GM12878 (cell line): ENCODE measurements at regions not wholly inside any gene's neighbourhood (a gene's known extent, or its start where the extent isn't known, plus 50 kb on each side); places are given as distances from the start of the nearest gene placed in this dataset.

Source experiments
- ATAC-seq: fragments of 200-7000 bp; cut with Tn5 transposase; 3 replicates; pipeline ENCODE4 v1.9.1; 2020; ENCODE audit warnings: mild to moderate bottlenecking, moderate library complexity
- BruUV-seq: library from RNA; stranded (reverse); fragments of 400-500 nt; replicated peaks from 2 replicates; lab custom pipeline; 2021; lab: Mats Ljungman, UMichigan
- CTCF ChIA-PET: fragments of 300-600 bp; sonication (Branson Sonifier 250); formaldehyde crosslinking; extraction: SDS; loops from one replicate; lab custom pipeline; 2021; ENCODE audit warnings: inconsistent platforms; lab: Yijun Ruan, JAX
- POLR2A ChIA-PET: fragments of 350-600 bp; formaldehyde crosslinking; extraction: SDS; loops from one replicate; lab custom pipeline; 2021; ENCODE audit warnings: inconsistent platforms; lab: Charles Lee
- RAD21 ChIA-PET: fragments of 300-600 bp; sonication (Branson Sonifier 250); formaldehyde crosslinking; loops from one replicate; lab custom pipeline; 2023; ENCODE audit warnings: antibody characterized with exemption; ENCODE audit not compliant: unreplicated experiment; lab: Charles Lee
- SMC1A ChIA-PET: fragments of 300-600 bp; sonication (Branson Sonifier 250); formaldehyde crosslinking; loops from one replicate; lab custom pipeline; 2023; ENCODE audit not compliant: unreplicated experiment, uncharacterized antibody; lab: Charles Lee
- DNase-seq: peaks from one replicate; pipeline ENCODE4 v3.0.0-alpha.2; 2011; ENCODE audit warnings: low read depth, low spot score
- FAIRE-seq: peaks from 3 replicates; lab custom pipeline; 2011; peaks lifted over from hg19 to GRCh38; lab: Jason Lieb, UNC
- H2AFZ ChIP-seq: 2 replicates; pipeline ENCODE4 v1.6.0; 2011; ENCODE audit warnings: low read depth, low read length, control low read depth; ENCODE audit not compliant: control insufficient read depth
- H3K27ac ChIP-seq: 2 replicates; pipeline ENCODE4 v1.5.1; 2011; ENCODE audit warnings: control low read depth; ENCODE audit not compliant: control insufficient read depth, insufficient read depth
- H3K27me3 ChIP-seq, 2 experiments: replicated peaks in 1 of 2; 2 replicates each; pipeline versions ENCODE4 v1.6.0 to v1.6.1; 2011; ENCODE audit warnings: low read length in 1 of 2; ENCODE audit not compliant: control insufficient read depth in 2 of 2, insufficient read depth in 2 of 2
- H3K36me3 ChIP-seq, 2 experiments: 2 replicates each; pipeline ENCODE4 v1.5.1; 2011; ENCODE audit warnings: low read length in 1 of 2; ENCODE audit not compliant: control insufficient read depth in 2 of 2, insufficient read depth in 2 of 2
- H3K4me1 ChIP-seq: 2 replicates; pipeline ENCODE4 v1.6.1; 2011; ENCODE audit warnings: mild to moderate bottlenecking, low read length, moderate library complexity, mixed read lengths; ENCODE audit not compliant: control insufficient read depth, insufficient read depth
- H3K4me2 ChIP-seq: 2 replicates; pipeline ENCODE4 v1.6.0; 2011; ENCODE audit warnings: control low read depth; ENCODE audit not compliant: control insufficient read depth, insufficient read depth
- H3K4me3 ChIP-seq: fragments of 200-600 bp; sonication (generic); 2 replicates; pipeline ENCODE4 v1.5.1; 2016
- H3K79me2 ChIP-seq: 2 replicates; pipeline ENCODE4 v1.6.0; 2011; ENCODE audit warnings: low read length; ENCODE audit not compliant: control insufficient read depth, insufficient read depth
- H3K9ac ChIP-seq: 2 replicates; pipeline ENCODE4 v1.8.0; 2011; ENCODE audit warnings: low read length, control low read depth, mixed read lengths; ENCODE audit not compliant: control insufficient read depth, insufficient read depth
- H3K9me3 ChIP-seq: replicated peaks from 3 replicates; pipeline ENCODE4 v1.5.1; 2011; ENCODE audit warnings: mild to moderate bottlenecking, low read length; ENCODE audit not compliant: control insufficient read depth, insufficient read depth
- H4K20me1 ChIP-seq: 2 replicates; pipeline ENCODE4 v1.6.0; 2011; ENCODE audit not compliant: control insufficient read depth, insufficient read depth
- ATF3 ChIP-seq: IDR thresholded peaks from 2 replicates; pipeline ENCODE4 v1.6.1; 2011; ENCODE audit warnings: low read depth, mild to moderate bottlenecking, low read length, moderate library complexity, borderline replicate concordance; ENCODE audit errors: extremely low read depth
- ATF7 ChIP-seq: fragments of 450-650 bp; IDR thresholded peaks from 2 replicates; pipeline ENCODE4 v1.6.1; 2016; ENCODE audit warnings: low read depth, mild to moderate bottlenecking
- HDGF ChIP-seq: fragments of 450-650 bp; IDR thresholded peaks from 2 replicates; pipeline ENCODE4 v1.6.1; 2016; ENCODE audit warnings: antibody characterized with exemption
- LARP7 ChIP-seq: fragments of 450-650 bp; IDR thresholded peaks from 2 replicates; pipeline ENCODE4 v1.6.1; 2017; ENCODE audit warnings: mild to moderate bottlenecking
- MTA2 ChIP-seq: fragments of 450-650 bp; IDR thresholded peaks from 2 replicates; pipeline ENCODE4 v1.6.1; 2016; ENCODE audit warnings: low read depth, mild to moderate bottlenecking, moderate library complexity
- MXI1 ChIP-seq: fragments of 150-350 bp; IDR thresholded peaks from 2 replicates; pipeline ENCODE4 v1.6.1; 2011; ENCODE audit warnings: low read depth, mild to moderate bottlenecking, inconsistent platforms, low read length, improper control_type of control experiment
- NBN ChIP-seq: fragments of 450-650 bp; IDR thresholded peaks from 2 replicates; pipeline ENCODE4 v1.6.1; 2016
- NFYA ChIP-seq: IDR thresholded peaks from 2 replicates; pipeline ENCODE4 v1.6.1; 2011; ENCODE audit warnings: low read depth, mild to moderate bottlenecking, low read length, improper control_type of control experiment, borderline replicate concordance
- RAD51 ChIP-seq: fragments of 450-650 bp; IDR thresholded peaks from 2 replicates; pipeline ENCODE4 v1.6.1; 2016; ENCODE audit warnings: moderate library complexity, mild to moderate bottlenecking, inconsistent platforms
- SMAD5 ChIP-seq: IDR thresholded peaks from 2 replicates; pipeline ENCODE4 v1.6.1; 2016; ENCODE audit warnings: antibody characterized with exemption, low read depth
- TBL1XR1 ChIP-seq: IDR thresholded peaks from 2 replicates; pipeline ENCODE4 v1.6.1; 2012; ENCODE audit warnings: low read depth, low read length, improper control_type of control experiment
- TCF12 ChIP-seq: IDR thresholded peaks from 2 replicates; pipeline ENCODE4 v1.6.1; 2011; ENCODE audit warnings: low read depth, mild to moderate bottlenecking, low read length
- ZBED1 ChIP-seq: IDR thresholded peaks from 2 replicates; pipeline ENCODE4 v1.6.1; 2016; ENCODE audit warnings: borderline replicate concordance
- ZNF384 ChIP-seq: IDR thresholded peaks from 2 replicates; pipeline ENCODE4 v1.6.1; 2012; ENCODE audit warnings: low read depth, mild to moderate bottlenecking, low read length, improper control_type of control experiment, borderline replicate concordance
- WGBS: methylation state at CpG from one replicate; pipeline ENCODE4 v1.1.6; 2016; ENCODE audit warnings: low lambda C conversion rate; ENCODE audit not compliant: insufficient replicate concordance, insufficient coverage; ENCODE audit errors: missing lambda C conversion rate; 5-methylcytosine and 5-hydroxymethylcytosine counted together
- in situ Hi-C: fragments of 300-500 bp; cut with MboI; formaldehyde crosslinking; loops from 9 replicates; pipeline ENCODE4 v1.14.3; 2018; ENCODE audit warnings: mixed read lengths
- intact Hi-C: fragments of 100-400 bp; cut with micrococcal nuclease; formaldehyde crosslinking; loops from one replicate; pipeline ENCODE4 v1.14.2; 2022; ENCODE audit not compliant: unreplicated experiment
- TF ChIP-seq, protein P1 (sequence below): fragments of 450-650 bp; IDR thresholded peaks from 2 replicates; pipeline ENCODE4 v1.6.1; 2016; ENCODE audit warnings: mild to moderate bottlenecking
- TF ChIP-seq, protein P2 (sequence below): fragments of 450-650 bp; IDR thresholded peaks from 2 replicates; pipeline ENCODE4 v1.6.1; 2018; ENCODE audit warnings: mild to moderate bottlenecking, low read depth, moderate library complexity; ENCODE audit not compliant: partially characterized antibody

GRCh38 chr5:124102486-124102885, 590.5 kb downstream of the CSNK1G3 start:
- CTCF ChIA-PET = no interaction called here

DNA sequence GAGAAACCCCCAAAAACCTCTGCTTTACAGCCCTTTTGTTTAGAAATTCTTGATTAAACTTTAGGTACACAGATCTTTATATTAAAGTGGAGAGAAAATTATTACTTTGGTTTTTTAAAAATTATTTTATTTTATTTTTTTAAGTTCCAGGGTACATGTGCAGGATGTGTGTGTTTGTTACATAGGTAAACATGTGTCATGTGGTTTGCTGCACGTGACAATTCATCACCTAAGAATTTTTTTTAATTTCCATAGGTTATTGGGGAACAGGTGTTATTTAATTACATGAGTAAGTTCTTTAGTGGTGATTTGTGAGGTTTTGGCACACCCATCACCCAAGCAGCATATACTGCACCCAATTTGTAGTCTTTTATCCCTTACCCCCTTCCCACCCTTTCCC, 581.7 kb downstream of the CSNK1G3 start:
- intact Hi-C loops = no loop called here
- FAIRE-seq (no peak), ATAC-seq (no peak), DNase-seq (no peak)
- RAD21 ChIA-PET = no interaction called here
- no peak overlapping the region for H3K4me3 ChIP-seq
- POLR2A ChIA-PET = no interaction called here
- no peaks in the 10 kb centered on the region for H3K79me2 ChIP-seq
- CTCF ChIA-PET = interaction anchor here (0.6 kb wide), 1 partner anchor 558 kb away, joined by 4 read pairs; no protein-coding TSS in a partner anchor
- in situ Hi-C loops = no loop called here
- SMC1A ChIA-PET = no interaction called here
- no peak overlapping the region for H2AFZ ChIP-seq
- H4K20me1 ChIP-seq = no peaks in the 10 kb centered on the region
- no peak overlapping the region for H3K4me2 ChIP-seq
- no peaks in the 10 kb centered on the region for H3K9me3 ChIP-seq
- 12% methylated on average over 1 of the region's 1 CpG for WGBS
- H3K4me1 ChIP-seq = no peaks in the 10 kb centered on the region
- H3K9ac ChIP-seq = no peak overlapping the region
- H3K36me3 ChIP-seq = no peaks in the 10 kb centered on the region
- no peaks in the 10 kb centered on the region for H3K27me3 ChIP-seq
- no peak overlapping the region for H3K27ac ChIP-seq
- no TSS peak for BruUV-seq
- no peak for TF ChIP-seq NFYA
- TF ChIP-seq, protein P1, sequence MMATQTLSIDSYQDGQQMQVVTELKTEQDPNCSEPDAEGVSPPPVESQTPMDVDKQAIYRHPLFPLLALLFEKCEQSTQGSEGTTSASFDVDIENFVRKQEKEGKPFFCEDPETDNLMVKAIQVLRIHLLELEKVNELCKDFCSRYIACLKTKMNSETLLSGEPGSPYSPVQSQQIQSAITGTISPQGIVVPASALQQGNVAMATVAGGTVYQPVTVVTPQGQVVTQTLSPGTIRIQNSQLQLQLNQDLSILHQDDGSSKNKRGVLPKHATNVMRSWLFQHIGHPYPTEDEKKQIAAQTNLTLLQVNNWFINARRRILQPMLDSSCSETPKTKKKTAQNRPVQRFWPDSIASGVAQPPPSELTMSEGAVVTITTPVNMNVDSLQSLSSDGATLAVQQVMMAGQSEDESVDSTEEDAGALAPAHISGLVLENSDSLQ = no peak
- TF ChIP-seq LARP7 = no peak
- no peak for TF ChIP-seq MTA2
- no peak for TF ChIP-seq HDGF
- TF ChIP-seq TCF12 = no peak
- TF ChIP-seq TBL1XR1 = no peak
- TF ChIP-seq, protein P2, sequence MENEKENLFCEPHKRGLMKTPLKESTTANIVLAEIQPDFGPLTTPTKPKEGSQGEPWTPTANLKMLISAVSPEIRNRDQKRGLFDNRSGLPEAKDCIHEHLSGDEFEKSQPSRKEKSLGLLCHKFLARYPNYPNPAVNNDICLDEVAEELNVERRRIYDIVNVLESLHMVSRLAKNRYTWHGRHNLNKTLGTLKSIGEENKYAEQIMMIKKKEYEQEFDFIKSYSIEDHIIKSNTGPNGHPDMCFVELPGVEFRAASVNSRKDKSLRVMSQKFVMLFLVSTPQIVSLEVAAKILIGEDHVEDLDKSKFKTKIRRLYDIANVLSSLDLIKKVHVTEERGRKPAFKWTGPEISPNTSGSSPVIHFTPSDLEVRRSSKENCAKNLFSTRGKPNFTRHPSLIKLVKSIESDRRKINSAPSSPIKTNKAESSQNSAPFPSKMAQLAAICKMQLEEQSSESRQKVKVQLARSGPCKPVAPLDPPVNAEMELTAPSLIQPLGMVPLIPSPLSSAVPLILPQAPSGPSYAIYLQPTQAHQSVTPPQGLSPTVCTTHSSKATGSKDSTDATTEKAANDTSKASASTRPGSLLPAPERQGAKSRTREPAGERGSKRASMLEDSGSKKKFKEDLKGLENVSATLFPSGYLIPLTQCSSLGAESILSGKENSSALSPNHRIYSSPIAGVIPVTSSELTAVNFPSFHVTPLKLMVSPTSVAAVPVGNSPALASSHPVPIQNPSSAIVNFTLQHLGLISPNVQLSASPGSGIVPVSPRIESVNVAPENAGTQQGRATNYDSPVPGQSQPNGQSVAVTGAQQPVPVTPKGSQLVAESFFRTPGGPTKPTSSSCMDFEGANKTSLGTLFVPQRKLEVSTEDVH = no peak

More at GRCh38 chr5:124102486-124102885, 590.5 kb downstream of the CSNK1G3 start:
- Histone ChIP-seq H3K79me2 (no peaks in the 10 kb centered on the region), H4K20me1 (no peaks in the 10 kb centered on the region), H3K27ac (no peak overlapping the region), H3K27me3 (no peaks in the 10 kb centered on the region; a peak in 1 of 4 replicates), H3K9me3 (no peaks in the 10 kb centered on the region), H3K36me3 (no peaks in the 10 kb centered on the region), H3K4me2 (no peak overlapping the region), H3K4me1 (no peaks in the 10 kb centered on the region), H3K4me3 (no peak overlapping the region), H2AFZ (no peak overlapping the region), H3K9ac (no peak overlapping the region)
- FAIRE-seq = no peak
- BruUV-seq = no TSS peak
- POLR2A ChIA-PET = no interaction called here
- intact Hi-C loops = no loop called here
- in situ Hi-C loops = no loop called here
- SMC1A ChIA-PET = interaction anchor here (0.9 kb wide), 1 partner anchor 22 kb away, joined by 4 read pairs; no protein-coding TSS in a partner anchor
- WGBS = 45% methylated on average over 3 of the region's 3 CpGs
- DNase-seq = no peak
- RAD21 ChIA-PET = no interaction called here
- no peak for ATAC-seq
- TF ChIP-seq ATF7 (no peak), RAD51 (no peak), MXI1 (no peak), NBN (no peak), SMAD5 (no peak), ATF3 (no peak), ZBED1 (no peak), ZNF384 (no peak)
- TF ChIP-seq, protein P1 = no peak
